ENCODE measurements at regions not wholly inside any gene's neighbourhood (a gene's known extent, or its start where the extent isn't known, plus 50 kb on each side); places are given as distances from the start of the nearest gene placed in this dataset.

DNA sequence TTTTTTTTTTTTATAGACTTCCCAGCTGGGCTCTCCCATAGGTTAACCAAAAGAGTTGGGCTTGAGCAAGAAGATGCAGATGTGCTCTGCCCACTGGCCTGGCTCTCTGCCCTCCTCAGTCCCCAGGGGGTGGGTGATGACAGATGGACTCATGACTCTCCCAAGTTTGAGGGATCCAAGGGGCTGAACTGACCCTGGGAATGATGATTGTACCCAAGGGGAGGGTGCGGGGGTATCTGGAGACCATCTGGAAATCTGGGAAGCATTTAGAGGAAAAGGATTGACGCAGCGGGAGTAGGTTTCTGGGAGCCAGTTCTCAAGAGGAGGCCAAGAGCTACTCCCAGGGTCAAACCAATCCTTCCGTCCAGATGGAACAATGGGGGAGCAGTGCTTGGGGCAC lies 330.8 kb downstream of the CYP26B1 start:
- TF ChIP-seq CTCF (IDR thresholded peaks at IDR 0.05) = no peak
- TF ChIP-seq POLR2A (IDR thresholded peaks at IDR 0.05) = no peak
